Mesodermal cell (in vitro differentiated cells): ENCODE measurements at regions not wholly inside any gene's neighbourhood (a gene's known extent, or its start where the extent isn't known, plus 50 kb on each side); places are given as distances from the start of the nearest gene placed in this dataset.

Experiments
- H3K27ac ChIP-seq: 2 replicates; pipeline ENCODE4 v1.7.0; 2013; ENCODE audit warnings: mild to moderate bottlenecking, low read depth, low read length, moderate library complexity; ENCODE audit not compliant: severe bottlenecking
- H3K36me3 ChIP-seq: 2 replicates; pipeline ENCODE4 v1.7.1; 2013; ENCODE audit warnings: mild to moderate bottlenecking, low read length, moderate library complexity; ENCODE audit not compliant: control insufficient read depth, insufficient read depth
- H3K4me1 ChIP-seq: one replicate; pipeline ENCODE4 v1.7.1; 2013; ENCODE audit warnings: mild to moderate bottlenecking, low read length; ENCODE audit not compliant: insufficient read depth, control insufficient read depth, poor library complexity, severe bottlenecking
- H3K4me3 ChIP-seq: 2 replicates; pipeline ENCODE4 v1.7.0; 2013; ENCODE audit warnings: low read length, control low read depth, mild to moderate bottlenecking; ENCODE audit not compliant: insufficient read depth, poor library complexity, severe bottlenecking; ENCODE audit errors: extremely low read depth
- H3K9me3 ChIP-seq: 2 replicates; pipeline ENCODE4 v1.7.1; 2013; ENCODE audit warnings: mild to moderate bottlenecking, low read length, moderate library complexity; ENCODE audit not compliant: control insufficient read depth
- WGBS, 2 experiments: methylation state at CpG; one replicate each; pipeline ENCODE4 v1.1.5; 2013; ENCODE audit warnings: missing lambda C conversion rate in 2 of 2; ENCODE audit not compliant: insufficient coverage in 2 of 2; 5-methylcytosine and 5-hydroxymethylcytosine counted together

- Histone ChIP-seq H3K4me1 (no peaks in the 10 kb centered on the region), H3K4me3 (no peak overlapping the region), H3K36me3 (no peaks in the 10 kb centered on the region), H3K9me3 (no peaks in the 10 kb centered on the region), H3K27ac (no peak overlapping the region)
- WGBS, 2 experiments = 87 to 100% methylated on average over 1 to 4 of the region's 4 CpGs
Measured at GRCh38 chr2:217011576-217011975, 151.7 kb upstream of the TNP1 start.

GRCh38 chr2:217010173-217010572 lies 150.3 kb upstream of the TNP1 start:
- Histone ChIP-seq H3K27ac (no peak overlapping the region), H3K9me3 (no peaks in the 10 kb centered on the region), H3K4me3 (no peak overlapping the region), H3K4me1 (no peaks in the 10 kb centered on the region), H3K36me3 (no peaks in the 10 kb centered on the region)
- 86 to 100% methylated on average over 3 of the region's 3 CpGs for WGBS, 2 experiments

- H3K9me3 ChIP-seq = no peaks in the 10 kb centered on the region
- WGBS, 2 experiments = 83 to 100% methylated on average over 1 to 2 of the region's 2 CpGs
- no peaks in the 10 kb centered on the region for H3K36me3 ChIP-seq
- no peaks in the 10 kb centered on the region for H3K4me1 ChIP-seq
- H3K4me3 ChIP-seq = no peak overlapping the region
- no peak overlapping the region for H3K27ac ChIP-seq
Measured at GRCh38 chr2:217008794-217009193, 148.9 kb upstream of the TNP1 start.

GRCh38 chr2:217006217-217006616 lies 146.4 kb upstream of the TNP1 start:
- Histone ChIP-seq H3K36me3 (no peaks in the 10 kb centered on the region), H3K27ac (no peak overlapping the region), H3K4me1 (no peaks in the 10 kb centered on the region), H3K9me3 (no peaks in the 10 kb centered on the region), H3K4me3 (no peak overlapping the region)
- WGBS, 2 experiments = 90 to 100% methylated on average over 3 of the region's 3 CpGs

GRCh38 chr2:217004656-217005055 lies 144.8 kb upstream of the TNP1 start:
- Histone ChIP-seq H3K9me3 (no peaks in the 10 kb centered on the region), H3K27ac (no peak overlapping the region), H3K4me3 (no peak overlapping the region), H3K4me1 (no peaks in the 10 kb centered on the region), H3K36me3 (no peaks in the 10 kb centered on the region)
- 100% methylated on average over 1 of the region's 3 CpGs; no CpG with 5 or more reads in 1 of the 2 experiments for WGBS, 2 experiments

GRCh38 chr2:217001740-217002139 lies 141.9 kb upstream of the TNP1 start:
- 78% methylated on average over 2 of the region's 2 CpGs for WGBS, 2 experiments

GRCh38 chr2:217000406-217000805 lies 140.5 kb upstream of the TNP1 start:
- Histone ChIP-seq H3K36me3 (no peaks in the 10 kb centered on the region), H3K27ac (no peak overlapping the region), H3K4me1 (no peaks in the 10 kb centered on the region), H3K4me3 (no peak overlapping the region), H3K9me3 (no peaks in the 10 kb centered on the region)
- 95 to 100% methylated on average over 1 to 2 of the region's 3 CpGs for WGBS, 2 experiments

More at GRCh38 chr2:217001740-217002139, 141.9 kb upstream of the TNP1 start:
- H3K4me3 ChIP-seq = no peak overlapping the region
- no peaks in the 10 kb centered on the region for H3K4me1 ChIP-seq
- H3K36me3 ChIP-seq = no peaks in the 10 kb centered on the region
- no peaks in the 10 kb centered on the region for H3K9me3 ChIP-seq
- H3K27ac ChIP-seq = no peak overlapping the region

GRCh38 chr2:216996279-216996845 lies 136.5 kb upstream of the TNP1 start:
- WGBS, 2 experiments = 88 to 95% methylated on average over 5 of the region's 8 CpGs
- no peak overlapping the region for H3K4me3 ChIP-seq
- H3K9me3 ChIP-seq = no peaks in the 10 kb centered on the region
- H3K4me1 ChIP-seq = no peaks in the 10 kb centered on the region
- H3K36me3 ChIP-seq = no peaks in the 10 kb centered on the region
- H3K27ac ChIP-seq = no peak overlapping the region

GRCh38 chr2:216994353-216994854 lies 134.5 kb upstream of the TNP1 start:
- no peaks in the 10 kb centered on the region for H3K9me3 ChIP-seq
- no peak overlapping the region for H3K4me3 ChIP-seq
- no peak overlapping the region for H3K27ac ChIP-seq
- no peaks in the 10 kb centered on the region for H3K4me1 ChIP-seq
- no peaks in the 10 kb centered on the region for H3K36me3 ChIP-seq
- 83 to 88% methylated on average over 1 to 5 of the region's 7 CpGs for WGBS, 2 experiments

GRCh38 chr2:216992056-216992675 lies 132.3 kb upstream of the TNP1 start:
- no peak overlapping the region for H3K4me3 ChIP-seq

GRCh38 chr2:216991563-216991962 lies 131.7 kb upstream of the TNP1 start:
- H3K4me1 ChIP-seq = no peaks in the 10 kb centered on the region
- no CpG with 5 or more reads among the region's 1 CpG for WGBS, 2 experiments
- no peaks in the 10 kb centered on the region for H3K36me3 ChIP-seq
- no peak overlapping the region for H3K27ac ChIP-seq
- no peak overlapping the region for H3K4me3 ChIP-seq
- H3K9me3 ChIP-seq = no peaks in the 10 kb centered on the region

More at GRCh38 chr2:216992056-216992675, 132.3 kb upstream of the TNP1 start:
- Histone ChIP-seq H3K36me3 (no peaks in the 10 kb centered on the region), H3K9me3 (no peaks in the 10 kb centered on the region), H3K27ac (no peak overlapping the region), H3K4me1 (no peaks in the 10 kb centered on the region)
- 79 to 100% methylated on average over 1 to 2 of the region's 3 CpGs for WGBS, 2 experiments
